HG03095 (cell line): ENCODE measurements at regions not wholly inside any gene's neighbourhood (a gene's known extent, or its start where the extent isn't known, plus 50 kb on each side); places are given as distances from the start of the nearest gene placed in this dataset.
"Not testable (repeated sequence)": the region's sequence is repeated elsewhere in the genome, so short reads cannot be mapped to it uniquely, and the experiment has no call there.

Experiments
- ATAC-seq: cut with Tn5 transposase; IDR thresholded peaks from one replicate; pipeline ENCODE4 v1.9.1; 2021; ENCODE audit warnings: moderate library complexity; ENCODE audit not compliant: unreplicated experiment

DNA sequence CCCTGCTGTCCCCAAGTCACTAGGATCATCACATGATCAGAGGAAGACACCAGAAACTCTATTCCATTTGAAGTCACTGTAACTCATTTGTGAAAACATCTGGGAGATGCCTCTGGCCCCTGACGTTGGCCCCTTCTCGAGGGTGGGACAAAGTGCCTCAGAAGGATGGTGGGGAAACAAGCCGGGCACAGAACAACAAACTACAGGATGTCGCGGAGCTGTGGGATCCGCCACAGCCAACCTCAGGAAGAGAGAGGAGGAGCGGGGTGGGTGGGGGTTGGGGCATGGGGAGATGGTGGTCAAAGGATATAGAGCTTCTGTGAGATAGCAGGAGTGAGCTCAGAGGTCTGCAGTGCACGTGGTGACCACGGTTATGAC, 265.6 kb upstream of the TCERG1L start:
- ATAC-seq = no peak

DNA sequence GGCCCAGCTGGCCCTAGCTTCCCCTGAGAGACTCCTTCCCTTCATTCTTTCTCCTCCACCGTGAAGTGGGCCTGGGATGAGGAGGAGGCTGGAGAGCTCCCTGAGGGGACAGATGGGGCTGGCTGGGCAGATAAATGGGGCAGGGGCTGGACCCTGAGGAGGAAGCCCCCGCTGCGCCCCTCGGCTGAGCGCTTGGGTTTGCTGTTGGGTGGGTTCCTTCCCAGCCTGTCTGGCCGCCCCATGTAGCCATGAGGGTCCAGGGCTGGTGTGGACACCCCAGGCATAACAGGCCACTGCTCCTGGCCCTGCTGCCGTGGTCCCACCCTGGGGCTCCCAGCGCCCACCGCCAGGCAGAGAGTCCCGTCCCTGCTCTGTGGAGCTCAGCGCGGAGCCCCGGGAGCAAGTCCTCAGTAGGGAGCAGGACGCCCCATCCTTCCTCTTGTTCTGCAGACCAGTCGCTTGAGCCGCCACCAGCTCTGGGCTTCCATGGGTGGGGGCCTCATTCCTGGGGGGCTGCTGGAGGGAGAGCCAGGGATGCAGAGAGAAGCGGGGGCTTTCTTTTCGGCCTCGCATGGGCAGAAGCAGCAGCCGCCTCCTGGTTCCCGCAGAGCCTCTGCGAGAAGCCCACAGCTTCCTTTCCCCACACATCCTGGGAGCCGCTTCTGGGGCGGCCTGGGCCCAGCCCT, 266.4 kb upstream of the TCERG1L start:
- no peak for ATAC-seq

DNA sequence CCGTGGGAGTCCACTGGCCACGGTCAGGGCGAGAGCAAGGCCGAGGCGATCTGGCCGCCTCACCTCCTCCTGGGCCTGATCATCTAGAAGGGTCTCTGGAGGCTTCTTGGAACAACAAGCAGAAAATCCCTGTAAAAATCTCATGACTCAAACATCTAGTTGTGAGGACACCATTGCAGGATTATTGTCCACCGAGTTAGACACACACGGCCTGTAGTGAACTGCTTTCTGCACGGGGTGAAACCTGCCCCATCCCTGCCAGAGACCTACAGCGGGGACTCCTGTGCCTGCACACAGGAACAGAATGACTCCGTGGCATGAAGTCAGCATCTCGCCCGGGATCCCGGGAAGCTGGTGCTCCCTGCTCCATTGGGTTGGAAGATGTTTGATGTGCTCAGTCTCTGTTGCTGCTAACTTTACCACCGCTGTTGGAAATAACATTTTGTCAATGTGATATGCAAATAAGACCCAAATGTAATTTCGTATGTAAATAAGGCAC, 267.0 kb upstream of the TCERG1L start:
- ATAC-seq = no peak

DNA sequence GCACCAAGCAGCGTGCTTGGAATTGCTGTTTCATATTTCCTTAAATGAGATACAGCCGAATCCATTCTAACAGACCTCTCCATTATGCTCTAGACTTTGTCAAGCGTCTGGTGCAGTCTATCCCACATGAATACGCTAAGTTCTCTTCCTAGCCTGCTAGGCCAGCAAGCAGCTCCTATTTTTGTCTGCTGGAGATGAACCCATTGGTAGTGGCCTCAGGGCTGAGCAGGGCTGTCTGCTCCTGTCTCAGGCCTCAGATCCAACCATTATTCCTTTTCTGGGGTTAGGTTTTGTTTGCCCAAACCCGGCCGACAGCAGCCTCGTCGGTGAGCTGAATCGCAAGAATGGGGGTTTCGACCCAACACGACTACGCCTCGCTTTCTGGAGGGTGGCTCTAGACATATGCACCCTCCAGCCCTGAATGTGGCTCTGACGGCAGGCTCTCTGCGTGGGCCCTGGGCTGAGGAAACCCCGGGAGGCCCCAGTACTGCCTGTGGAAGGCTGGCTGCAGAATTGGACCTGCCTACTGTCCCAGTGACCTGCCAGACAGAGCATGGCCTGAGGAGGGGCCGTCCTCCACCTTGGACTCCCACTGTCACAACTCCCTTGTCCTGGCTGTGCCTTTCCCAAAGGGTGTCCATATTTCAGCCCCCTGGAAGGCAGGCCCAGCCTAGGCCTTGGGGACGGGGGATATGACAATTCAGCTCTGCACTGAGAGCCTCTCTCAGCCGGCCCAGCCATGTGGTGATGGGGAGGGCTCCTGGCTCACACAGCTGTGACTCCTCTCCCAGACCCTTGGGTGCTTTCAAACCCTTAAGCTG, 267.9 kb upstream of the TCERG1L start:
- no peak for ATAC-seq

DNA sequence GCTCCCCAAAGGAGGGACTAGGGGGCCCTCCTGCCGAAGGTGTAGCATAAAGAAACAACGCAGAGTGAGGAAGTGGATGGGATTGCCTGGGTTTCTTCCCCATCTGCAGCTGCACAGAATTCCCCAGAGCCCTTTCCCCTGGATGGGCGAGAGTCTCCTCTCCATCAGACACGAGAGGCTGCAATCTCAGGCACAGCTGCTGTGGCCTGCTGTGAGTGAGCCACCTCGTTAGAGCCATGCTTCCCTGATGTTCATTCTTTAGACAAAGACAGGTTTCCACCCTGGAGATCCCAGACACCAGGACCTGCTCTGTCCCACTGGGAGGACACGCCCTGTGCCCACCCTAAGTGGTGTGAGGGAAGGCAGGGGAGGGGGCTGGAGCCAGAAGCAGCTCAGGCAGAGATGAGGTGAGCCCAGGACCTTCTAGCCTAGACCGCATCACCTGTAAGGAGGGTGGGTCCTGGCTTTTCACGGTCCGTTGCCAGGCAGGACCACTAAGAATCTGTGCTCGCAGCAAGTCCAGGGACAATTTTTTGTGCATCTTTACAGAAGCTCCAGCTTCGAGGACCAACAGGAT, 268.6 kb upstream of the TCERG1L start:
- no peak for ATAC-seq

DNA sequence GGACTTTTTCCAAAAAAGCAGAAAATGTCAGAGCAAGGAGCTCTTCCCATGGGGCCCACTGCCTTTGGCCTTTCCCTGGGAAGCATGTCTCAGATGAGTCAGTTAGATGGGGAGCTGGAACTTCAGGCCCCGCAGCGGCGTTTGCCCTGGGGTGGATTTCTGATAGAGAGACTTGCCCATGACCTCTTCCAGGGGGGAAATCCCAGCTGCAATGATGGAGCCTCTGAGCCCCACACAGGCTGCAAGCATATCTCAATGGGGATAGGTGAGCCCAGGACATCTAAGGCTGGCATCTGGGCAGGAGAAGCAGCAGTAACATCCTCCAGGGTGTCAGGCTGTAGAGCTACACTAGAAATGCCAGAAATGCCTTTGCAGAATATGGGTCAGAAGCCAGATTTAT, 269.2 kb upstream of the TCERG1L start:
- no peak for ATAC-seq

DNA sequence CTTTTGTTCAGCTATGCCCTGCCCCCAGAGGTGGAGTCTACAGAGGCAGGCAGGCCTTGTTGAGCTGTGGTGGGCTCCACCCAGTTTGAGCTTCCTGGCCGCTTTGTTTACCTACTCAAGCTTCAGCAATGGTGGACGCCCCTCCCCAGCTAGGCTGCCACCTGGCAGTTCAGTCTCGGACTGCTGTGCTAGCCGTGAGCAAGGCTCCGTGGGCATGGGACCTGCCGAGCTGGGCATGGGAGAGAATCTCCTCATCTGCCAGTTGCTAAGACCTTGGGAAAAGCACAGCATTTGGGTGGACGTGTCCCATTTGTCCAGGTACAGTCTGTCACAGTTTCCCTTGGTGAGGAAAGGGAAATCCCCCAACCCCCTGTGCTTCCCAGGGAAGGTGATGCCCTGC, 270.0 kb upstream of the TCERG1L start:
- not testable (repeated sequence) for ATAC-seq

DNA sequence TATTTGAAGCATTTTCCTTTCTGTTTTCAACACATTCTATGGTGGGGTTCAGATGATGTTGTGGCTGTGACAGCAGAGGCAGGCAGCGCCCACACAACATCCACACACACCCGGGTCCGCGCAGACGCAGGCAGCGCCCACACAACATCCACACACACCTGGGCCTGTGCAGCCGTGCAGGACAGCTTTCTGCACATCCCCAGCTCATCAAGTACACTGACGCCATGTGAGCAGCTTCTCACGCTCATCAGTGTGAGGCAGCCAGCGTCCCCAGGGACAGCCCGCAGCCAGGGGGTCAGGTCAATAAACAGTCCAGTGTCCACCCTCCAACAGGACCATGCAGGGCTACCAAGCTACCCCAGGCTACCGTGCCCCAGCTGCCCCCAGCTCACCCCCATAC, 272.8 kb upstream of the TCERG1L start:
- no peak for ATAC-seq

DNA sequence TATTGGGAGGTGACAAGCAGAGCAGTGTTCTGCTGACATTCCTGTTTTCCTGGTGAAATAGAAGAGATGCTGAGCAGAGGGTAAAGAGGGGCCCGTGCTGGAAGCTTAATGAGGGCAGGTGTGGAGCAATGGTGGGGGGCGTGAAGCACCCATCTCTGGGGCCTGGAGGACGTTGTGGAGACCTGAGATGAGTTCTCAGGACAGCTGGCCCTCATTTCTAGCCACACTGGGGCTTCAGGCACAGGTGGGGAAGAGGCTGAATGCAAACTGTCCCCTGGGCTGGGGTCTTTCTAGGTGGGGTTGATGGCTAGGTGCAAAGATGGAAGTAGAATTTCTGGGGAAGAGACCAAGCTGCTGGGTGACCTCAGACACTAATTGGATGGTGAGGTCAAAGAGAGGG, 274.2 kb upstream of the TCERG1L start:
- no peak for ATAC-seq

DNA sequence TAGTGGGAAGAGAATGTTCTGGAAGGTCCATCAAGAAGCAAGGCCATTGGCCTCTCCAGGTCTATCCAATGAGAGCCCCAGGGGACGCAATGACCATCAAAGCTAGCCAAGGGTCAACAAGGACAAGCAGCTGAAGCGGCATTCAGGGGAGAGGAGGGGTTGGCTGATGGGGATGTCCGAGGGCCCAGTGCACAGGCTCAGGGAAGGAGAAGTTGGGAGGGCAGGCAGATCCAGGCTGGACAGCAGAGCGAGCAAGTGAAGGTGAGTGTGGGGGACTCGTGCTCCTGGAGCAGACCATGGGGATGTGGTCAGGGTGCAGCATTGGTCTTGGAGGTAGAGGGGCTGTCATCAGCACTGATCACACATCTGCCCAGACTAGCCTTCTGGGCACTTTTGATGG, 275.4 kb upstream of the TCERG1L start:
- no peak for ATAC-seq

DNA sequence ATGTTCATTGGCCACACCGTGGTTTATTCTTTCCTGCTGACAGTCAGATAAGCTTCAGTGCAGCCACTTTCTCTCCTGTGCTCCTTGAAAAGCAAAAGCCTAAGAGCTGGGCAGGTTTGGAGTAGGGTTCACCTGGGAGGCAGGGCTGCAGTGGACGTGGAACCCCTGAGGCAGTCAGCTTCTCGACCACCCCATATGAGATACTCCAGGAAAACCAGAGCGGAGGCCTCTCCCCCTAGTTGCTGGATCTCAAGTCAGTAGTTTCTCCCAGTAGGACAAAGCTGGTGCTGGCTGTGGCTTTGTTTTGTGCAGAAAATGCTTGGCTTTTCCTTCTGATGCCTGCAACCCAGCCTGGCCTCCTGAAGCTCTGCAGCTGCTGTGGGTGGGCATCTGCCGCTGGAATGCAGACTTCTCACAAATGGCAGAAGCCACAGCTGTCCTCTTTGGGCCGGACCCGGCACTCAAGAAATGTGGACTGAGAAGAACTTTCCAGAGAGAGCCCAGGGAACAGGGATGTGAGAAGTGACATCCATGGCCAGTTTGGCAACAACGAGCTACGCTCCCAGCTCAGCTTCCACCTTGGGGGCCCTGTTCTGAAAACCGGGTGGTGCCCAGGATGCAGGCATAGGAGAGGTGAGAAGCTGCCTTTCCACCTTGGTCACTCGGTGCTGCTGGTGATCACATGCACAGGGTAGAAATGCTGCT, 276.6 kb upstream of the TCERG1L start:
- ATAC-seq = no peak

DNA sequence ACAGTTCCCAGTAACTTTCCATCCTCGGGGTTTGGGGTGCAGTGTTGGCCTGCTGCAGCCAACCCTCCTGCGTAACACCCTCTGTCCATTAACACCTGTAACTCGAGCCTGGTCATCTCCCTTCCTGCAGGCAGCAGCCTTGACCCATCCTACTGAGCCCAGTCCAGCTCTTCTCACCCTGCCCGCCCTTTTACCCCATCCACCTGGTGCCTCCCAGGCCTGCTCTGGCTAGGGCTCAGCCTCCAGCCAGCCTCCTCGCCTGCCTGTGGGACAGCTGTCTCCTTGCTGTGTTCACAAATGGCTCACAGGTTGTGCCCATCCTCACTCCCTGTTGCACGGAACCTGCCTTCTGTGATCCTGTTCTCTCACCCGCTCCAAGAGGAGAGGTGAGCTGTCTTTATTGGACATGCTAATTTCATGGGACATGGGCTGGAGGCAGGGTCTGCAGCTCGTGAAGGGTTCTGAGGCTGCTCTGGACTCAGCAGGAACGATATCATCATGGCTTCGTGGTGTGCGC, 277.2 kb upstream of the TCERG1L start:
- ATAC-seq = no peak

DNA sequence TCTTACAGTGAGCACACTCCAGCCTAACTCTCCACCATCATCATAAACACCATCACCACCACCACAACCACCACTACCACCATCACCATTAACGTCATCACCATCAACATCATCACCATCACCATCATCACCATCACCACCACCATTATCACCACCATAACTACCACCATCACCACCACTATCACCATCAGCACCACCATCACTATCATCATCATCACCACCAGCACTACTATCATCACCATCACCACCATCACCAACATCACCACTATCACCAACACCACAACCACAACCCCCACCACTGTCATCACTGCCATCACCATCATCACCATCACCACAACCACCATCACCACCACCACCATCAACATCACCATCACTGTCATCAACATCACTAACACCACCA, 279.0 kb upstream of the TCERG1L start:
- no peak for ATAC-seq

DNA sequence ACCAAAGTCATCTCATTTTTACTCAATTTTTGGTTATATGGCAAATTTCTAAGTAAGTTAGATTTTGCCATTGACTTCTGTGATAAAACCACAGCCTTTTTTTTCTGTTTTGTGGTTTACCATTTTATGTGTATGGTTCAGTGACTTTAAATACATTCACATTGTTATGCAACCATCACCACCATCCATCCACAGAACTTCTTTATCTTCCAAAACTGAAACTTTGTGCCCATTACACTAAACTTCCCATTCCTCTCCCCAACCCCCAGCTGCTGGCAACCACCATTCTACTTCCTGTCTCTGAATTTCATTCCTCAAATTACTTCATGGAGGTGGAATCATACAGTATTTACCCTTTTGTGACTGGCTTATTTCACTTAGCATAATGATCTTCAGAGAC, 280.4 kb upstream of the TCERG1L start:
- no peak for ATAC-seq

DNA sequence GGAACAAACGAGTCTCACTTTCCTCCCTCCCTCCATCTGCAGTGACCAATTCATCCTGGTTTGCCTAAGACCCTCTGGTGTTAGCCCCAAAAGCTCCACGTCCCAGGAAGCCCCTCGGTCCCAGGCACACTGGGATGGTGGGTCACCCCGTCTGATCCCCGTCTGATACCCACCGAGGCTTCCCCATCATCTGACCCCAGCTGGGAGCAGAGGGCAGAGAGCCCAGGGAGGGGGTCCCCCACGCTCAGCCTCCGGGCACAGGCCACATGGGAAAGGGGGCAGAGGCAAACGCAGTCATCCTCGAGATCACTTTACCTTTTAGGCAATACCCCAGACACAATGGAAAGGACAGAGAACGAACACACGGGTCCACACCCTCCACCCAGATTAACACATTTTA, 291.6 kb upstream of the PPP2R2D start:
- ATAC-seq = no peak

DNA sequence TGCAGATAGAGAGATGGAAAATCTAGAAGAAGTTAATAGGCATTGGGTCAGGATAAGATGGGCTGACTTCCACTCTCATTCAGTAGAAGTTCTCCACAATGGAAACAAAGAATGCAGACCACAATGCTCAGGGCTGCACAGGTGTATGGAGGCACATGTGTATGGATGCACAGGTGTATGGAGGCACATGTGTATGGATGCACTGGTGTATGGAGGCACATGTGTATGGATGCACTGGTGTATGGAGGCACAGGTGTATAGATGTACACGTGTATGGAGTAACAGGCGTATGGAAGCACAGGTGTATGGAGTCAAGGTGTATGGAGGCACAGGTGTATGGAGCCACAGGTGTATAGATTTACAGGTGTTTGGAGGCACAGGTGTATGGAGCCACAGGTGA, 285.7 kb upstream of the PPP2R2D start:
- ATAC-seq = no peak

DNA sequence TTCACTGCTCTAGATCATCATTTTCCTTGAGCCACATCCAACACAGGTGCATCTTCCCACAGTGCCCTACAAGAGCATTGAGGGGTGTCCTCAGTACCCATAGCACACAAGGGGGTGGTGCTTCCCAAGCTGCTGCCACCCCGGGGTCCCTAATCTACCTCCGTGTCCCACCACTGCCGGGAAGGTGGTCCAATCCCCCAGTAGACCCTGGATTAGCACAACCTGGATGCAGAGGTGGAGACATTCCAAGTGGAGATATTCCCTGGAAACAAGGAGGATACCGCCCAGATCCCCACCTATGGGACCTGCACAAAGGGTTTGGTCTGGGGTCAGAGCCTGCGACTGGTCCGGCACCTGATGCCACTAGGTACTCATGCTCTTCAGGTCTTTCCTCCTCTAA, 284.8 kb upstream of the PPP2R2D start:
- no peak for ATAC-seq

DNA sequence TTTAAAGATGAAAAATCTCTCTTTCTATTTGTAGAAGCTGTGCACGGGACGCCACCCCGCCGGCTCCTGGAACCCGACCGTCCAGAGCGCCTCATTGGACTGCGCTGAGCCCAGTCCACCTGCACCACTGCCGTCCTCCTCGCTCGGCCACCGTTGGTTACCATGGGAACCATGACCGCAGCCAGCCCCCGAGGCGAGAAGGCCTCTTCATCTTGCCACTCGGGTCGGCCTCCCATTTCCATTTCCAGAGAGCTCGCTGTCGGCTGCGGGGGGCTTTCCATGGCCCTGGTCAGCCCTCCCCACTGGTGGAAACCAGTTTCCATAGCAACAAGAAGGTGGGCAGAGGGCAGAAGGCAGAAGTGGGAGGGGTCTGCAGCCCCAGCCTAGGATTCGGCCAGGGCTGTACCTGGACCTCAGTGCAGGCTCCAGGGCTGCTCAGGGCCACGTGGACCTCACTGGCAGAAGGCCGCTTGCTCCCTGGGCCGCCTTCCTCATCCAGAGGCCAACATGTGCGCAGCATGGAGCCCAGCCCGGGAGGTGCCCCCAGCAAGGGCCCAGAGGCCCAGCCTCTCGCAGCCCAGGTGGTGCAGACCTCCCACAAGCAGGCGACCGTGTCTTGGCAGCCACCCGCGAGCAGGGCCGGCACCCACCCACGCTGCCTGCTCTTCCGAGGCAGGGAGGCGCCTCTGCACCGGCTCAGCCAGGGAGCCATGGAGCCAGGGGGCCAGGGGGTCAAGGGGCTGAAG, 283.5 kb upstream of the PPP2R2D start:
- ATAC-seq = no peak

DNA sequence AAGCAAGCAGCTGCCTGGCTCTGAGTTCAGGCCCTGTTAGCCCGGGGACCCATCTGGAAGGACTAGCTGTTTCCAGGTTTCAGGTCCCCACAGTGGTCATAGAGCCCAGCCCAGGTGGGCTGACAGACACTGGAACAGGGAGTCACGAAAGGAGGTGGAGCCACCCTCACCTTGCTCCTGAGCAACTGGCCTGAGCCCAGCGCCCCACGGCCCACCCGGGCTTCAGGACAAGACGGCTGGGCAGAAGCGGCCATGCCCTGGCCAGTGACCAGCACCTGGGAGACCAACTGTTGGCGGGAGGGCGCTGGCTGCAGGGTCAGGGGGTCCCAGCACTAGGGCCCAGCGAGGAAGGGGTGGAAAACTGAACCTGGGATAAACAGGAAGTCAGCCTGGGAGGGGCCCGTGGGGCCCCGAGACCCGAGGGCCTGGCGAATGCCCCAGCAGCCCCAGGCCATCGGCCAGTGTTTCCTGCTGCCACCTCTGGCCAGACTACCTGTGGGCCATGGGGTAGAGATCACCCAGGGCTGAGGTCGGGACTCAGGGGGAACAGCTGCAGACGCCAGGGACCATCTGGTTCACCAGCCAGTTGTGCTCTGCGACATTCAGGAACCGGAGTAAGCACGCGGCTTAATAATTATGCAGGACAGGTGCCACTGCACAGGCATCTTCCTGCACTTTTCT, 282.1 kb upstream of the PPP2R2D start:
- ATAC-seq = no peak

DNA sequence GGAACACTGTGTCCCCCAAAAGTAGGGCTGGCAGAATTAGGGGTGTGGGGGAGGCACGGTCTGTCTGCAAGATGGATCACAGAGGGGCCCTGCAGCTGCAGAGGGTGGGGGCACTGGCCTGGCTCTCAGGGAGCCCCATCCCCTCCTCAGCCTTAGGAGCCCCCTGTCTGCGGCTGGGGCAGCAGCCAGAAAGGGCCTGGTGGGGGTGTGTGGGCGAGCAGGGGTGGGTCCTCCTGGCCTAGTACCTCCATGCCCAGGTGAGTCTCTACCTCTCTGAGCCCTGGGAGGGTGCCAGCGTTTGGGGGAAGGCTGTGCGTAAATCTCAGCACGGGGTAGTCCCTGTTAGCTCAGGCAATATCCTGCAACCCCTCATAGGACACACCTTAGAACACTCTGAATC, 280.5 kb upstream of the PPP2R2D start:
- no peak for ATAC-seq
